ENCODE measurements at regions not wholly inside any gene's neighbourhood (a gene's known extent, or its start where the extent isn't known, plus 50 kb on each side); places are given as distances from the start of the nearest gene placed in this dataset.

DNA sequence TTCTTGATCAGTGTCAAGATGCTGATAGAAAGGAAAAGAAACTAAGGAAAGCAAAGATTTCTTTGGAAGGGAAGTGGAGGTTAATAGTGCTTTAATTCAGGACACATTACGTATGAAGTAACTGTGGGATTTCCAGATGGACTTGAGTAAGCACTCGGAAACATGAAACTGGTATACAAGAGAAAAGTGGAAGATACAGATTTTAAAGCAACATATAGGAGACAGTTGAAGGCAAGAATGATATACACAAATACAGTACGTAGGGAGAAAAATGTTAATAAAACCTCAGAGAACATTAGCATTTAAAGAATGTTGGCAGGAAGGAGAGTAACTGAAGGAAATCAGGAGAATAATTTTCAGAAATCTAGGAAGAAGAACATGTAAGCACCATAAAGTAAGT, 730.9 kb upstream of the ADGRL2 start:
- no peak for DNase-seq

GRCh38 chr1:81068726-81069125, 732.0 kb upstream of the ADGRL2 start:
- no peak for DNase-seq

DNA sequence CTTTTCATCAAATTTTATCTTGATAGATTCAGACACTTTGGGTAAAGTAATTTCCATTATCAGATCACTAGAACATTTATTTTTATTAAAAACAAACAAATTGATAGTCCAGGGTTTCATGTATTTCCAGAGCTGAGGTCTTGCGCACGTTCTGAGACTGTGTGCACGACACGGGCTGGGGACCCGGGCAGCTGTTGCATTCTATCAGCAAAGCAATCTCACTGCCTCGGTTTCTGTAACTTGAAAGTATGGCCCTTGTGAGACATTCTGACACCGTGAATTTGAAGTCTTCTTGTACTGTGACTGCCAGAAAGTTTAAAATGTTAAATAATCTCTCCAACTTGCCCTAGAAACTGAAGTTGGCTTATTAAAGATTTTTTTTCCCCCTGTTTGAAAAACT, 746.9 kb upstream of the ADGRL2 start:
- DNase-seq = no peak

- no peak for DNase-seq
These were observed 748.6 kb upstream of the ADGRL2 start for GRCh38 chr1:81052162-81052561.

GRCh38 chr1:81050390-81050789, 750.3 kb upstream of the ADGRL2 start:
- DNase-seq = no peak

DNA sequence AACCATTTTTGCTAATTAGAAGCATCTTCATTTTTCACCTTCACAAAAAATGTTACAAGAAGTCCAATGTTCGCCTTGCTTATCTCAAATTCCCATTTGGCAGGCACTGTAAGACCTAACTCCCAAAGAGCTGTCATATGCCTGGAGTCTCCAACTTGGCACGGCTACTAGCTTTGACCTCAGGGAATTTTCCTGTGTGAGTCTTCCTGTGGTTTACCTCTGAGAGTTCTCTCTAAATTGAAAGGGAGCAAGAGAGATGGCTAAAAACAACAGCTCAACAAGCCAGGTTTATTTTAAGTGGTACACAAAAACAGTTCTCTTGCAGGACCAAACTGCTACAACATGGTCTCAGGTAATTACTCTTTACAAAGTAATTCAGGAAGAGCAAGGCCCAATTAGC, 756.0 kb upstream of the ADGRL2 start:
- DNase-seq = no peak

DNA sequence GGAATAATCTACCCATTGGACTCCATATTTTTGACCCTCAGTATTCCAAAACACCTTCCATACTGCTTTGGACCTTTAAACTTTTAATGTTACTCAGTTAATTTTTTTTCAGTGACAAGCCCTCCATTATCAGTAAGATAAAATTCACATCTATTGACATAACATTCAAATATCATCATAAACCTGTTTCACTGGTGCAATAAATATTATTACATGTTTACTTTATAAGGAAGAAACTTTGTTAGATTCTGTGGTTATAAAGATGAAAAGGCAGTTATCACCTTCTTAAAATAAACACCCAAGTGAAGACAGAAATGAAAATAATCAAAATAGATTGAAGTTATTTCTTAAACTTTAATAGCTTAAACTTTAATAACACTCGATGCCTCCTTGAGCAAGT, 758.5 kb upstream of the ADGRL2 start:
- no peak for DNase-seq

DNA sequence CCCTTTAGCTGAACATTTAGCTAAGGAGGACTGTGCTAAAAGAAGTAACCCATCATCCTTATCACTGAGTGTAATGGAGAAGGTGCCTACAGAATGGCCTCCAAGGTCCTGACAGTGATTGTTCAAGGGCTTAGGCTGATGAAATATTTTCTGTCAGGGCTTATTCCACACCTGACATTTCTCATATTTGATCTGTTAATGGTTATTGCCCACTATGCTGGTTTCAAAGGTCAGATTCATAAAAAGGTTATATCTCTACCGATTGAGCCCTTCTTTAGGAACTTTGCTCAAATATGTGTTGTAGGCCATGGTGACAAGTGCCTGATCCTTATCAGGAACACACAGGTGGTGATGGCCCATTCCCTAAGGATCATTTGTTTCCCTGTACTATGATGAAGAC, 766.4 kb upstream of the ADGRL2 start:
- DNase-seq = no peak

- no peak for DNase-seq
These were observed 767.7 kb upstream of the ADGRL2 start for GRCh38 chr1:81032973-81033425.

- no peak for DNase-seq
These were observed 768.4 kb upstream of the ADGRL2 start for GRCh38 chr1:81032374-81032773.

DNA sequence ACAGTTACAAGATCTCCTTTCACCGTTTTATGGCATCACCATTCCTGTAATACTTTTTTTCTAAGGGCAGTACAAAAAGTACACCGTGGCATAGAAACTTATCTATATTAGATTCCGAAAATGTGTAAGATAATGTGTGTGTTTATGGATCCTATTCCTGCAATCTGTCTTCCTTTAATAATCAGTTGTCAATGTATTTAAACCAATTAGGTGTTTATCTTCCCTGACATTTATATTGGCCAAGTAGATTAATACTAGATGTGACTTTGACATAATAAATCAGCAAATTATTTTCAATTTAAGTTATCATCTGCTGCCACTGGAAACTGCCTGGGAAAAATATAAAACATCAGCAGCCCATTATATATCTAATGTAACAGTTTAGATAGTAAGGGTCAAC, 770.3 kb upstream of the ADGRL2 start:
- DNase-seq = no peak

GRCh38 chr1:81029266-81029665, 771.5 kb upstream of the ADGRL2 start:
- no peak for DNase-seq

- DNase-seq = no peak
These were observed 777.5 kb upstream of the ADGRL2 start for GRCh38 chr1:81023187-81023724.

GRCh38 chr1:81021134-81021533, 779.6 kb upstream of the ADGRL2 start:
- DNase-seq = no peak

- no peak for DNase-seq
These were observed 780.2 kb upstream of the ADGRL2 start for GRCh38 chr1:81020506-81020905.

DNA sequence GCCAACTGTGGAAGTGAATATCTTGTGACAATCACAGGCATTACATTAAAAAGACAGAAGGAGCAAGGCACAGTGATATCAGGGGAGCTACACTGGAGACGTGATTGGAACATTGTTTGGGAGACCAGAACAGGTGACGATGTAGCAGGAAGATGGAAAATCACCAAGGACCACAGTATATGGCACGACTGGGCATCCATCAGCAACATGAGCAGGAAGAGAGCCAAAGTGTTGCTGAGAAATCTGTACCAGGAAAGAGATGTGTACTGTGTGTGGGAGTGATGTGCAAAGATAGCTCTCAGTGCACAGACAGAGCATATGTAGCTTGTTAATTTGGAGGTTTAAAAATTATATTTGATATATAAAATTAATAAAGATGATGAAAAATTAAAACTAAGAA, 790.6 kb upstream of the ADGRL2 start:
- DNase-seq = no peak

DNA sequence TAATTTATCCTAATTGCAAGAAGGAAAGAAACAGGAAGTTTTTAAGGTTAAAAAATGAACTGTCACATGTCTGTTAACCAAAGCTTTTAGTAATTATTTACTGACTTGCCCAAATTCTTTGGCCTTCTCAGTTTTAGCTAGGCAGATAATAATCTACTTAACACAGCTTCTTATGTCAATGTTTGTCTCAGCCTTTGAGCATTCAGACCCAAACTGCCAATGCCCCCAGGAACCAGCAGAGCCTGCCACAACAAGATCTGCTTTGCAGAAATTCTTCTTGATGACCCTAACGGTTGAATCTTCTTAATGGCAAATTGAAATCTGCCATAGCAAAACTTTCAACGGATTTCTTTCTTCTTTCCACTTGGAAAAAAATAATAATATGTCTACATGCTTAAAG, 792.4 kb upstream of the ADGRL2 start:
- no peak for DNase-seq

- no peak for DNase-seq
These were observed 793.7 kb upstream of the ADGRL2 start for GRCh38 chr1:81007024-81007423.

- DNase-seq = no peak
These were observed 794.2 kb upstream of the ADGRL2 start for GRCh38 chr1:81006502-81006901.

- DNase-seq = no peak
These were observed 796.7 kb upstream of the ADGRL2 start for GRCh38 chr1:81004011-81004410.

GRCh38 chr1:80994934-80995333, 805.8 kb upstream of the ADGRL2 start:
- DNase-seq = no peak

DNA sequence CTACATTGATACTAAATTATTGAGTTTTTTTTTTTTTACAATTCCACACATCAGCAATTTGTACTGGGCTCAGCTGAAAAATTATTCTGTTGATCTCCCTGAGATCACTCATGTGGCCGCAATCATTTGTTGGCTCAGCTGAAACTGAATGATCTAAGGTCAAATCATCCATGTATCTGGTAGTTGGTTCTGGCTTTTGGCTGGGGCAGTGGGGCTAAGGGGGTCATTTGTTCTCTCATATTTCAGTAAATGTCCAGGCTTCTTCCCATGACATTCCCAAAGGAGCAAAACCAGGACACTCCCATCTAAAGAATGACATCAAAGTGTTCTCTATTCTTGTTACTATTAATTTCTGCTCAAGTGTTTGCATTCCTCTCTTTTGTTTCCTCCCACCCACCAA, 806.7 kb upstream of the ADGRL2 start:
- DNase-seq = no peak

- no peak for DNase-seq
These were observed 807.4 kb upstream of the ADGRL2 start for GRCh38 chr1:80993154-80993980.

- DNase-seq = no peak
These were observed 811.3 kb upstream of the ADGRL2 start for GRCh38 chr1:80989455-80989854.

Measured in left kidney (tissue), 1 donor.